ENCODE measurements at regions not wholly inside any gene's neighbourhood (a gene's known extent, or its start where the extent isn't known, plus 50 kb on each side); places are given as distances from the start of the nearest gene placed in this dataset.

GRCh38 chr2:217061916-217062505 is 202.1 kb upstream of the TNP1 start:
- no peak for TF ChIP-seq CTCF (IDR thresholded peaks at IDR 0.05)
- no peak for TF ChIP-seq POLR2AphosphoS5 (IDR thresholded peaks at IDR 0.05; ENCODE audit: low read depth, low read length)
- TF ChIP-seq SIN3A (IDR thresholded peaks at IDR 0.05; ENCODE audit: borderline replicate concordance, insufficient read depth, low read depth, low read length) = no peak
- TF ChIP-seq REST (IDR thresholded peaks at IDR 0.05; ENCODE audit: insufficient read depth in 1 of 2, low read depth in 2 of 2, low read length in 1 of 2) = no peak

Data from Panc1 (cell line).